ENCODE measurements at regions not wholly inside any gene's neighbourhood (a gene's known extent, or its start where the extent isn't known, plus 50 kb on each side); places are given as distances from the start of the nearest gene placed in this dataset.

GRCh38 chr7:68550027-68550426, 1048.2 kb upstream of the AUTS2 start:
- dilution Hi-C loops (cut with HindIII; ENCODE audit: low sequenced_read_pairs, unreplicated experiment) = no loop called here
- ChIA-PET POLR2A (ENCODE audit: unreplicated experiment) (no interaction called here), CTCF (interaction anchor here (0.6 to 0.7 kb wide), 2 partner anchors 12 to 22 kb away, joined by 3 read pairs; no protein-coding TSS in a partner anchor)
- no CpG with 5 or more reads among the region's 2 CpGs for WGBS, 2 experiments (ENCODE audit: extremely low coverage in 2 of 2, insufficient read length in 1 of 2)
- H2AK5ac ChIP-seq (ENCODE audit: low read depth, low read length) = no peak overlapping the region
- no peaks in the 10 kb centered on the region for H3K27me3 ChIP-seq (ENCODE audit: control insufficient read depth, insufficient read depth, low read length)
- H2BK5ac ChIP-seq (ENCODE audit: low read depth, low read length, poor library complexity, severe bottlenecking) = no peak overlapping the region
- H2BK15ac ChIP-seq (ENCODE audit: low read depth, low read length) = no peak overlapping the region
- H3K79me1 ChIP-seq (ENCODE audit: low read depth in 1 of 2, low read length in 2 of 2) = no peaks in the 10 kb centered on the region
- no peak overlapping the region for H3K23ac ChIP-seq (ENCODE audit: low read depth, low read length)
- DNase-seq (no peak), ATAC-seq (ENCODE audit: low read depth) (no peak)
- H3K9me3 ChIP-seq (ENCODE audit: control insufficient read depth, insufficient read depth, low read length) = peaks cover 6% of the 10 kb centered on the region
- no peak overlapping the region for H3K14ac ChIP-seq (replicated peaks; ENCODE audit: low read depth, low read length)
- no TSS peak for BruUV-seq (replicated peaks)
- H4K20me1 ChIP-seq (ENCODE audit: insufficient read depth, low read length) = no peaks in the 10 kb centered on the region
- H4K5ac ChIP-seq (ENCODE audit: low read depth, low read length) = no peak overlapping the region
- H3K9me1 ChIP-seq (ENCODE audit: insufficient read depth, low read length) = no peaks in the 10 kb centered on the region
- H3K4me2 ChIP-seq (ENCODE audit: low read depth, low read length) = no peak overlapping the region
- no peak overlapping the region for H3K4ac ChIP-seq (ENCODE audit: low read depth, low read length)
- TF ChIP-seq RCOR1 (IDR thresholded peaks at IDR 0.05; ENCODE audit: insufficient replicate concordance, low read length) = no peak
- no peak overlapping the region for H2BK20ac ChIP-seq (ENCODE audit: low read depth, low read length)
- H4K8ac ChIP-seq (ENCODE audit: low read depth in 2 of 2, low read length in 2 of 2) = no peak overlapping the region
- intact Hi-C loops (cut with micrococcal nuclease) = no loop called here
- no peak overlapping the region for H2AK9ac ChIP-seq (replicated peaks; ENCODE audit: low read depth, low read length, poor library complexity)
- no peak overlapping the region for H3K9ac ChIP-seq (ENCODE audit: low read depth, low read length)
- H3K4me3 ChIP-seq (ENCODE audit: insufficient read depth, low read depth, low read length) = no peak overlapping the region
- H3K4me1 ChIP-seq (ENCODE audit: control insufficient read depth, insufficient read depth, low read length) = no peaks in the 10 kb centered on the region
- no peak overlapping the region for H3K56ac ChIP-seq (ENCODE audit: extremely low read depth, insufficient read depth, low read length)
- no peak overlapping the region for H2AFZ ChIP-seq (replicated peaks; ENCODE audit: low read length, poor library complexity)
- no peak overlapping the region for H4K91ac ChIP-seq (ENCODE audit: insufficient read depth, low read depth, low read length)
- in situ Hi-C loops (cut with MboI; ENCODE audit: low sequenced_read_pairs) = no loop called here
- no peak overlapping the region for H3K27ac ChIP-seq (ENCODE audit: insufficient read depth, low read length)
- no peak overlapping the region for H2BK120ac ChIP-seq (ENCODE audit: low read depth, low read length)
- H3K36me3 ChIP-seq (ENCODE audit: control insufficient read depth, insufficient read depth, low read length) = no peaks in the 10 kb centered on the region
- no peak overlapping the region for H3K18ac ChIP-seq (ENCODE audit: low read depth, low read length)

Data from IMR-90 (cell line).